WI38 (cell line): ENCODE measurements at regions not wholly inside any gene's neighbourhood (a gene's known extent, or its start where the extent isn't known, plus 50 kb on each side); places are given as distances from the start of the nearest gene placed in this dataset.

ENCODE experiments used
- H3K4me3 ChIP-seq: 2 replicates; pipeline ENCODE4 v1.5.1; 2011; ENCODE audit warnings: low read depth, mild to moderate bottlenecking, control low read depth, low read length
- TF ChIP-seq, protein P1 (sequence below): IDR thresholded peaks from 2 replicates; pipeline ENCODE4 v1.5.1; 2012; ENCODE audit warnings: low read depth, mild to moderate bottlenecking, control low read depth, low read length

DNA sequence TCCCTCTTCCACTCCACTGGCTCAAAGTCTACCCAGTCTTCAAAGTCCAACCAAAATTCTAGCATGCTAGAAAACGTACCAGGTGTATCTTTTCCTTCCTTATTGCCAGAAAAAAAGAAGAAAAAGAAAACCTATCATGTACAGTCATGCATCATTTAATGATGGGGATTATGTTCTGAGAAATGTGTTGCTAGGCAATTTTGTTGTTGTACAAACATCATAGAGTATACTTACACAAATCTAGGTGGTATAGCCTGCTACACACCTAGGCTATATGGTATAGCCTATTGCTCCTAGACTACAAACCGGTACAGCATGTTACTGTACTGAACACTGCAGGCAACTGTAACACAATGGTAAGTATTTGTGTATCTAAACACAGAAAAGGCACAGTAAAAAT lies 104.8 kb downstream of the SREK1 start:
- H3K4me3 ChIP-seq, result no peak overlapping the region
- TF ChIP-seq, protein P1, sequence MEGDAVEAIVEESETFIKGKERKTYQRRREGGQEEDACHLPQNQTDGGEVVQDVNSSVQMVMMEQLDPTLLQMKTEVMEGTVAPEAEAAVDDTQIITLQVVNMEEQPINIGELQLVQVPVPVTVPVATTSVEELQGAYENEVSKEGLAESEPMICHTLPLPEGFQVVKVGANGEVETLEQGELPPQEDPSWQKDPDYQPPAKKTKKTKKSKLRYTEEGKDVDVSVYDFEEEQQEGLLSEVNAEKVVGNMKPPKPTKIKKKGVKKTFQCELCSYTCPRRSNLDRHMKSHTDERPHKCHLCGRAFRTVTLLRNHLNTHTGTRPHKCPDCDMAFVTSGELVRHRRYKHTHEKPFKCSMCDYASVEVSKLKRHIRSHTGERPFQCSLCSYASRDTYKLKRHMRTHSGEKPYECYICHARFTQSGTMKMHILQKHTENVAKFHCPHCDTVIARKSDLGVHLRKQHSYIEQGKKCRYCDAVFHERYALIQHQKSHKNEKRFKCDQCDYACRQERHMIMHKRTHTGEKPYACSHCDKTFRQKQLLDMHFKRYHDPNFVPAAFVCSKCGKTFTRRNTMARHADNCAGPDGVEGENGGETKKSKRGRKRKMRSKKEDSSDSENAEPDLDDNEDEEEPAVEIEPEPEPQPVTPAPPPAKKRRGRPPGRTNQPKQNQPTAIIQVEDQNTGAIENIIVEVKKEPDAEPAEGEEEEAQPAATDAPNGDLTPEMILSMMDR, result no peak

DNA sequence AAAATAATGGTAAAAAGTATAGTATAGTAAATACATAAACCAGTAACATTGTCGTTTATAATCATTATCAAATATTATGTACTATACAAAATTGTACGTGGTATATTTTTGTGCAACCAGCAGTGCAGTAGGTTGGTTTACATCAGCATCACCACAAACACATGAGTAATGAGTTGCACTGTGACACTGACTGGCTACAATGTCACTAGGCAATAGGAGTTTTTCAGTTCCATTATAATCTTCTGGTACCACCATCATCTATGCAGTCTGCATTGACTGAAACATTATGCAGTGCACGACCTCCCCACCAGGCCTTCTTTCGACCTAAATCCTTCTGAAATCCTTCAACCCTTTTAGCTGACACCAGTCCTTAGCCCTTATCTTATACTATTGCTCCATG lies 105.8 kb downstream of the SREK1 start:
- TF ChIP-seq, protein P1, result no peak
- H3K4me3 ChIP-seq, result no peak overlapping the region

DNA sequence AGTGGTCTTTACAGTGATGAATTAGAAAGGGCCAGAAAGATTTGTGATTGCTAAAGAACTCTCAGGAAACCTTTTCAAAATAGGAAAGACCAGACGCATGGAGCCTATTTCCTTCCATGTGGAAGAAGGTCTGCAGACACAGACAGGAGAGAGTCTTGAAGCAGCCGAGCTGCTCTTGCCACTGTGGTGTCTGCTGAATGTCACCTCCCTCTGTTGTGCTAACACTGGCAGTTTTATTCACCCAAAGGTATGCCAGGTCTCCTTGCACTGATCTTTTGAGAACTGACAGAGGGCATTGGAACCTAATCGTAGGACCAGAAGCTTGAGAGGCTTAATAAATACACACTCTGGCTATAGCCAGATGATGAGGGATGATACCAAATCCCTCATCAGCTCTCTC lies 108.7 kb downstream of the SREK1 start:
- TF ChIP-seq, protein P1, result no peak
- no peak overlapping the region for H3K4me3 ChIP-seq

- TF ChIP-seq, protein P1, result no peak
- no peak overlapping the region for H3K4me3 ChIP-seq
Measured at GRCh38 chr5:66255714-66256113, 111.6 kb downstream of the SREK1 start.

DNA sequence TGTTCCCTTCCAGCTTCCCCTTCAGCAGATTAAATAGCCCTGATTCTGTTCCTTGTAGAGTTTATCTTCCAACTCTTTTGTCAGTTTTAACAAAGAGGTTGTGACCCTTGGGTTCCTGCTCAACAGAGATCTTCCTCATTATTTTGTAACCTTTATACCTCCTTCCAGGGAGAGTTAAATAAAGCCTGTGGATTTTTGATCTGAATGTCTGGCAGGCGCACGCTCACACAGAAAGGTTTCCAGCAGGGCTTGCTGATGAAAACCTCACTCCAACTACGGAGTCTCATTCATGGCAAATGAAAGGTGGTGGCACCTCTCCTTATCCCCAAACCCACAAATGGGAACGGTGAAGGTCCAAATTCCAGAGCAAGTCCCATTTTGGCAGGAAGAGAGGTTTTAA lies 129.0 kb downstream of the SREK1 start:
- H3K4me3 ChIP-seq, result no peak overlapping the region
- TF ChIP-seq, protein P1, result no peak

DNA sequence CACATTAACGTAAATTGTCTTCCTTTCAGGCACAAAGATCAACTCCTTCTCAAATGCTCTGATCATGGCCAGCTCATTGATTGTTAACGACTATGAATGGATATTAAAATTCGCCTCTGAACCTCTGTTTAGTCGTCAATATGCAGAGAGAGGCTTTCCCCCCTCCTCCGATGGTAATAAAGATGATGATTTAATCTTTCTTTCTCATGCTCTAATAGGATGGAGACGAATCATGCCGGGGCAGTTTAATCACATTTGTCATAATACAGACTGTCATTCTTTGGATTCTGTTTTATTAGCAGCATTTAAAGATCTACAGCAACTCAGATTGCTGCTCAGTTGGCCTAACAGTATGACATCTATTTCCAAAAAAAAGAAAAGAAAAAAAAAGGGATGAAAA lies 132.9 kb downstream of the SREK1 start:
- TF ChIP-seq, protein P1, result no peak

DNA sequence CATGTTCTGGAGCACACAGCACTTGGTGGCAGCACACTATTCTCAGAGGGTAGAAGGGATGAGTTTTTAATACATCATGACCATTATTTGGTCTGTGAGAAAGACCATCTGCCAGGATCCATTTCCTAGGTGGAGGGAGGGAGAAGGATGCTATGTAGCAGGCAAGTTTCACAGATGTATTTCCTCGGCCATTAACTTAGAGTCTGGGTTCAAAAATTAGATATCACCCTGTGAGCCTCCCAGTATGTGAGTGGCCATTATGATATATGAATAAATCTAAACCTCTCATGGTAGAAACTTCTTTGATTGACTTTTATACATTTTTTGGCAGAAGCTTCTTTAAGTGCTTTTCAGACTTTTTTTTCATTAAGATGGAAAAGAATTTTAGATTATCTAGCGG lies 133.9 kb downstream of the SREK1 start:
- H3K4me3 ChIP-seq, result no peak overlapping the region
- TF ChIP-seq, protein P1, result no peak

More for the DNA sequence above, 132.9 kb downstream of the SREK1 start:
- no peak overlapping the region for H3K4me3 ChIP-seq
